Gastrocnemius medialis (tissue), 4 donors: ENCODE measurements at regions not wholly inside any gene's neighbourhood (a gene's known extent, or its start where the extent isn't known, plus 50 kb on each side); places are given as distances from the start of the nearest gene placed in this dataset.

Source experiments
- ATAC-seq, 2 donors: fragments of 150-250 bp; one replicate each; pipeline ENCODE4 v1.9.1; 2016
- DNase-seq, 2 donors: peaks; one replicate each; pipeline ENCODE4 v3.0.0-alpha.2; 2019
- H3K27ac ChIP-seq, 4 donors: fragments of 200-600 bp; sonication (generic); 1 replicate in 1 of 4; 2 replicates in 3 of 4; pipeline ENCODE4 v1.5.1; 2016 to 2018; ENCODE audit warnings: mild to moderate bottlenecking in 2 of 4, moderate library complexity in 1 of 4
- H3K27me3 ChIP-seq, 3 donors: fragments of 200-600 bp; sonication (generic) in 2 of 3; 1 replicate in 1 of 3; 2 replicates in 2 of 3; pipeline versions ENCODE4 v1.5.1 to v1.6.0; 2016 to 2019; ENCODE audit warnings: mild to moderate bottlenecking in 1 of 3, moderate library complexity in 1 of 3
- H3K36me3 ChIP-seq, 2 donors: fragments of 200-600 bp; sonication (generic) in 1 of 2; one replicate each; pipeline ENCODE4 v1.5.1; 2017 to 2018
- H3K4me1 ChIP-seq, 2 donors: fragments of 200-600 bp; sonication (generic) in 1 of 2; one replicate each; pipeline ENCODE4 v1.5.1; 2016 to 2017; ENCODE audit warnings: mild to moderate bottlenecking in 2 of 2
- H3K4me3 ChIP-seq, 4 donors: fragments of 200-600 bp; sonication (generic) in 3 of 4; 1 replicate in 1 of 4; 2 replicates in 3 of 4; pipeline ENCODE4 v1.5.1; 2016 to 2019; ENCODE audit warnings: mild to moderate bottlenecking in 2 of 4
- H3K9me3 ChIP-seq, 3 donors: fragments of 200-600 bp; sonication (generic) in 2 of 3; 1 replicate in 1 of 3; 2 replicates in 2 of 3; pipeline ENCODE4 v1.5.1; 2016 to 2019
- CTCF ChIP-seq, 5 experiments: fragments of 450-650 bp in 3 of 5; fragments of 200-600 bp in 2 of 5; sonication (generic) in 2 of 5; IDR thresholded peaks in 4 of 5; conservative IDR thresholded peaks in 1 of 5; 1 replicate in 4 of 5; 2 replicates in 1 of 5; pipeline ENCODE4 v1.5.1; 2016 to 2019; ENCODE audit warnings: antibody characterized with exemption in 5 of 5, mild to moderate bottlenecking in 3 of 5, moderate library complexity in 3 of 5
- POLR2A ChIP-seq, 2 donors: fragments of 450-650 bp; IDR thresholded peaks; one replicate each; pipeline ENCODE4 v1.6.1; 2017; ENCODE audit warnings: antibody characterized with exemption in 2 of 2, mild to moderate bottlenecking in 2 of 2, moderate library complexity in 2 of 2
- in situ Hi-C, 4 donors: fragments of 200-750 bp; cut with MboI; loops; one replicate each; pipeline versions ENCODE4 v1.15.0 to v1.8.0; 2017; ENCODE audit warnings: low sequenced_read_pairs in 4 of 4
- intact Hi-C: fragments of 100-400 bp; cut with DNase I; formaldehyde crosslinking; loops from one replicate; pipeline ENCODE4 v1.15.1; 2023; ENCODE audit warnings: low total_unique reads

GRCh38 chr14:97027256-97027999 lies 230.2 kb downstream of the VRK1 start:
- in situ Hi-C loops: no loop called here
- H3K9me3 ChIP-seq: no peaks in the 10 kb centered on the region
- H3K27me3 ChIP-seq: peaks cover 0 to 9% (median 0%) of the 10 kb centered on the region in 3 donors
- intact Hi-C loops: no loop called here
- no peaks in the 10 kb centered on the region for H3K36me3 ChIP-seq
- TF ChIP-seq CTCF (IDR thresholded peaks at IDR 0.05 in 4 of 5, conservative IDR thresholded peaks at IDR 0.05 in 1 of 5): no peak
- no peak for TF ChIP-seq POLR2A (IDR thresholded peaks at IDR 0.05)
- no peak for DNase-seq
- no peak overlapping the region for H3K27ac ChIP-seq
- H3K4me3 ChIP-seq: no peak overlapping the region
- no peaks in the 10 kb centered on the region for H3K4me1 ChIP-seq
- no peak for ATAC-seq

GRCh38 chr14:97028382-97028781 lies 231.2 kb downstream of the VRK1 start:
- no peaks in the 10 kb centered on the region for H3K4me1 ChIP-seq
- no peaks in the 10 kb centered on the region for H3K9me3 ChIP-seq
- no peak for DNase-seq
- in situ Hi-C loops (no loop called here), intact Hi-C loops (no loop called here)
- H3K27me3 ChIP-seq: peaks cover 0 to 9% (median 6%) of the 10 kb centered on the region in 3 donors
- no peak overlapping the region for H3K27ac ChIP-seq
- H3K36me3 ChIP-seq: no peaks in the 10 kb centered on the region
- no peak for ATAC-seq
- H3K4me3 ChIP-seq: no peak overlapping the region
- TF ChIP-seq CTCF (IDR thresholded peaks at IDR 0.05 in 4 of 5, conservative IDR thresholded peaks at IDR 0.05 in 1 of 5): no peak
- no peak for TF ChIP-seq POLR2A (IDR thresholded peaks at IDR 0.05)

- DNase-seq: no peak
- Histone ChIP-seq H3K36me3 (no peaks in the 10 kb centered on the region), H3K27ac (no peak overlapping the region), H3K4me1 (no peaks in the 10 kb centered on the region), H3K27me3 (peaks cover 0 to 9% (median 6%) of the 10 kb centered on the region in 3 donors), H3K4me3 (no peak overlapping the region), H3K9me3 (no peaks in the 10 kb centered on the region)
- intact Hi-C loops: no loop called here
- in situ Hi-C loops: no loop called here
- TF ChIP-seq CTCF (IDR thresholded peaks at IDR 0.05 in 4 of 5, conservative IDR thresholded peaks at IDR 0.05 in 1 of 5) (no peak), POLR2A (IDR thresholded peaks at IDR 0.05) (no peak)
- no peak for ATAC-seq
Measured at GRCh38 chr14:97029800-97030199, 232.6 kb downstream of the VRK1 start.

GRCh38 chr14:97031530-97031929 lies 234.3 kb downstream of the VRK1 start:
- intact Hi-C loops: no loop called here
- ATAC-seq (no peak), DNase-seq (no peak)
- Histone ChIP-seq H3K4me1 (no peaks in the 10 kb centered on the region), H3K9me3 (no peaks in the 10 kb centered on the region), H3K4me3 (no peak overlapping the region), H3K27me3 (peaks cover 0 to 9% (median 6%) of the 10 kb centered on the region in 3 donors), H3K27ac (no peak overlapping the region), H3K36me3 (no peaks in the 10 kb centered on the region)
- in situ Hi-C loops: no loop called here
- TF ChIP-seq POLR2A (IDR thresholded peaks at IDR 0.05): no peak
- TF ChIP-seq CTCF (IDR thresholded peaks at IDR 0.05 in 4 of 5, conservative IDR thresholded peaks at IDR 0.05 in 1 of 5): no peak
